ENCODE measurements at regions not wholly inside any gene's neighbourhood (a gene's known extent, or its start where the extent isn't known, plus 50 kb on each side); places are given as distances from the start of the nearest gene placed in this dataset.

GRCh38 chr12:17266856-17267255 lies 660.9 kb upstream of the LMO3 start:
- Histone ChIP-seq H3K27ac (ENCODE audit: insufficient read length, low read depth, low read length) (no peak overlapping the region), H3K4me1 (ENCODE audit: insufficient read depth, low read length) (no peaks in the 10 kb centered on the region), H2AFZ (ENCODE audit: low read length) (no peak overlapping the region), H3K23me2 (ENCODE audit: insufficient read length, low read depth, low read length, poor library complexity, severe bottlenecking) (no peaks in the 10 kb centered on the region), H4K91ac (ENCODE audit: insufficient read length, low read depth, low read length) (no peak overlapping the region), H2BK20ac (ENCODE audit: low read depth, low read length, poor library complexity, severe bottlenecking) (no peak overlapping the region), H3K4me2 (ENCODE audit: insufficient read depth, insufficient read length, low read length) (no peak overlapping the region), H2BK5ac (ENCODE audit: insufficient read length, low read length) (no peak overlapping the region), H3K56ac (ENCODE audit: insufficient read length, low read depth, low read length) (no peak overlapping the region), H3K79me1 (ENCODE audit: insufficient read depth, low read depth, low read length, poor library complexity, severe bottlenecking) (no peaks in the 10 kb centered on the region), H4K20me1 (ENCODE audit: control insufficient read depth, insufficient read depth, insufficient read length) (no peaks in the 10 kb centered on the region), H4K8ac (replicated peaks; ENCODE audit: insufficient read length, low read depth, low read length) (no peak overlapping the region), H2BK12ac (ENCODE audit: insufficient read length, low read depth, low read length) (no peak overlapping the region), H3K23ac (ENCODE audit: insufficient read length, low read depth, low read length) (no peak overlapping the region), H3K9ac (ENCODE audit: extremely low read depth, insufficient read length, low read length) (no peak overlapping the region), H4K5ac (ENCODE audit: insufficient read length, low read depth, low read length) (no peak overlapping the region), H3T11ph (ENCODE audit: low read length) (no peak overlapping the region), H2BK120ac (ENCODE audit: low read depth, low read length, poor library complexity, severe bottlenecking) (no peak overlapping the region), H2BK15ac (ENCODE audit: low read depth, low read length) (no peak overlapping the region), H3K27me3 (ENCODE audit: insufficient read depth, low read length) (no peaks in the 10 kb centered on the region), H3K14ac (ENCODE audit: insufficient read depth, low read length) (no peak overlapping the region), H3K9me3 (ENCODE audit: control insufficient read depth, low read depth, low read length) (no peaks in the 10 kb centered on the region), H3K79me2 (ENCODE audit: insufficient read depth, low read length) (no peaks in the 10 kb centered on the region), H3K4ac (ENCODE audit: low read depth, low read length) (no peak overlapping the region), H3K18ac (ENCODE audit: insufficient read length, low read depth, low read length) (no peak overlapping the region), H2AK5ac (ENCODE audit: insufficient read length, low read length) (no peak overlapping the region)
- Mint-ChIP-seq H3K36me3 (ENCODE audit: insufficient read depth in 1 of 3, low read depth in 3 of 3) (no peaks in the 10 kb centered on the region), H3K27ac (no peak overlapping the region), H3K4me3 (no peak overlapping the region), H3K9me3 (no peaks in the 10 kb centered on the region), H3K27me3 (ENCODE audit: low read depth) (no peaks in the 10 kb centered on the region), H3K4me1 (no peaks in the 10 kb centered on the region)
- TF ChIP-seq, protein P1, sequence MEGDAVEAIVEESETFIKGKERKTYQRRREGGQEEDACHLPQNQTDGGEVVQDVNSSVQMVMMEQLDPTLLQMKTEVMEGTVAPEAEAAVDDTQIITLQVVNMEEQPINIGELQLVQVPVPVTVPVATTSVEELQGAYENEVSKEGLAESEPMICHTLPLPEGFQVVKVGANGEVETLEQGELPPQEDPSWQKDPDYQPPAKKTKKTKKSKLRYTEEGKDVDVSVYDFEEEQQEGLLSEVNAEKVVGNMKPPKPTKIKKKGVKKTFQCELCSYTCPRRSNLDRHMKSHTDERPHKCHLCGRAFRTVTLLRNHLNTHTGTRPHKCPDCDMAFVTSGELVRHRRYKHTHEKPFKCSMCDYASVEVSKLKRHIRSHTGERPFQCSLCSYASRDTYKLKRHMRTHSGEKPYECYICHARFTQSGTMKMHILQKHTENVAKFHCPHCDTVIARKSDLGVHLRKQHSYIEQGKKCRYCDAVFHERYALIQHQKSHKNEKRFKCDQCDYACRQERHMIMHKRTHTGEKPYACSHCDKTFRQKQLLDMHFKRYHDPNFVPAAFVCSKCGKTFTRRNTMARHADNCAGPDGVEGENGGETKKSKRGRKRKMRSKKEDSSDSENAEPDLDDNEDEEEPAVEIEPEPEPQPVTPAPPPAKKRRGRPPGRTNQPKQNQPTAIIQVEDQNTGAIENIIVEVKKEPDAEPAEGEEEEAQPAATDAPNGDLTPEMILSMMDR (conservative IDR thresholded peaks at IDR 0.05), result no peak
- no CpG with 5 or more reads among the region's 5 CpGs for WGBS (ENCODE audit: extremely low coverage, insufficient read length, low lambda C conversion rate)
- DNase-seq, result no peak
